ENCODE measurements at regions not wholly inside any gene's neighbourhood (a gene's known extent, or its start where the extent isn't known, plus 50 kb on each side); places are given as distances from the start of the nearest gene placed in this dataset.

- no peaks in the 10 kb centered on the region for H3K36me3 ChIP-seq (ENCODE audit: control insufficient read depth, insufficient read depth, low read length)
- TF ChIP-seq, protein P1, sequence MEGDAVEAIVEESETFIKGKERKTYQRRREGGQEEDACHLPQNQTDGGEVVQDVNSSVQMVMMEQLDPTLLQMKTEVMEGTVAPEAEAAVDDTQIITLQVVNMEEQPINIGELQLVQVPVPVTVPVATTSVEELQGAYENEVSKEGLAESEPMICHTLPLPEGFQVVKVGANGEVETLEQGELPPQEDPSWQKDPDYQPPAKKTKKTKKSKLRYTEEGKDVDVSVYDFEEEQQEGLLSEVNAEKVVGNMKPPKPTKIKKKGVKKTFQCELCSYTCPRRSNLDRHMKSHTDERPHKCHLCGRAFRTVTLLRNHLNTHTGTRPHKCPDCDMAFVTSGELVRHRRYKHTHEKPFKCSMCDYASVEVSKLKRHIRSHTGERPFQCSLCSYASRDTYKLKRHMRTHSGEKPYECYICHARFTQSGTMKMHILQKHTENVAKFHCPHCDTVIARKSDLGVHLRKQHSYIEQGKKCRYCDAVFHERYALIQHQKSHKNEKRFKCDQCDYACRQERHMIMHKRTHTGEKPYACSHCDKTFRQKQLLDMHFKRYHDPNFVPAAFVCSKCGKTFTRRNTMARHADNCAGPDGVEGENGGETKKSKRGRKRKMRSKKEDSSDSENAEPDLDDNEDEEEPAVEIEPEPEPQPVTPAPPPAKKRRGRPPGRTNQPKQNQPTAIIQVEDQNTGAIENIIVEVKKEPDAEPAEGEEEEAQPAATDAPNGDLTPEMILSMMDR (IDR thresholded peaks at IDR 0.05; ENCODE audit: insufficient read depth, low read length, poor library complexity, severe bottlenecking), result no peak
- DNase-seq (ENCODE audit: extremely low read depth, insufficient read length), result no peak
- H3K4me3 ChIP-seq (replicated peaks; ENCODE audit: low read depth, low read length), result no peak overlapping the region
- no peaks in the 10 kb centered on the region for H3K27me3 ChIP-seq (replicated peaks; ENCODE audit: control insufficient read depth, insufficient read depth, low read length)
Measured at GRCh38 chr3:19808834-19809233, 125.2 kb downstream of the EFHB start.

- DNase-seq (ENCODE audit: extremely low read depth, insufficient read length), result no peak
- H3K4me3 ChIP-seq (replicated peaks; ENCODE audit: low read depth, low read length), result no peak overlapping the region
- H3K27me3 ChIP-seq (replicated peaks; ENCODE audit: control insufficient read depth, insufficient read depth, low read length), result no peaks in the 10 kb centered on the region
- H3K36me3 ChIP-seq (ENCODE audit: control insufficient read depth, insufficient read depth, low read length), result no peaks in the 10 kb centered on the region
- TF ChIP-seq, protein P1 (IDR thresholded peaks at IDR 0.05; ENCODE audit: insufficient read depth, low read length, poor library complexity, severe bottlenecking), result no peak
Measured at GRCh38 chr3:19799887-19800286, 134.1 kb downstream of the EFHB start.

GRCh38 chr3:19799115-19799514 lies 134.9 kb downstream of the EFHB start:
- Histone ChIP-seq H3K36me3 (ENCODE audit: control insufficient read depth, insufficient read depth, low read length) (no peaks in the 10 kb centered on the region), H3K4me3 (replicated peaks; ENCODE audit: low read depth, low read length) (no peak overlapping the region), H3K27me3 (replicated peaks; ENCODE audit: control insufficient read depth, insufficient read depth, low read length) (no peaks in the 10 kb centered on the region)
- no peak for DNase-seq (ENCODE audit: extremely low read depth, insufficient read length)
- TF ChIP-seq, protein P1 (IDR thresholded peaks at IDR 0.05; ENCODE audit: insufficient read depth, low read length, poor library complexity, severe bottlenecking), result no peak

GRCh38 chr3:19798324-19798723 lies 135.7 kb downstream of the EFHB start:
- Histone ChIP-seq H3K27me3 (replicated peaks; ENCODE audit: control insufficient read depth, insufficient read depth, low read length) (no peaks in the 10 kb centered on the region), H3K4me3 (replicated peaks; ENCODE audit: low read depth, low read length) (no peak overlapping the region), H3K36me3 (ENCODE audit: control insufficient read depth, insufficient read depth, low read length) (no peaks in the 10 kb centered on the region)
- DNase-seq (ENCODE audit: extremely low read depth, insufficient read length), result no peak
- TF ChIP-seq, protein P1 (IDR thresholded peaks at IDR 0.05; ENCODE audit: insufficient read depth, low read length, poor library complexity, severe bottlenecking), result no peak

DNA sequence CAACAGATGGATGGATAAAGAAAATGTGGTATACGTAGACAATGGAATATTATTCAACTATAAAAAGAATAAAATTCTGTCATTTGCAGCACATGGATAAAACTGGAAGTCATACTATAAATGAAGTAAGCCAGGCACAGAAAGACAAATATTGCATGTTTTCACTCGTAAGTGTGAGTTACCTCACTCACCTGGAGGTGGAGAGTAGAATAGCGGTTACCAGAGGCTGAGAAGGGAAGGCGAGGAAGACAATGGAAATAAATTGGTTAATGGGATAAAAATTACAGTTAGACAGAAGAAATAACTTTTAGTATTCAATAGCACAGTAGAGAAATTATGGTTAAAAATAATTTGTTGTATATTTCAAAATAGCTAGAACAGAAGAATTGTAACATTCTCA lies 141.6 kb downstream of the EFHB start:
- TF ChIP-seq, protein P1 (IDR thresholded peaks at IDR 0.05; ENCODE audit: insufficient read depth, low read length, poor library complexity, severe bottlenecking), result no peak
- DNase-seq (ENCODE audit: extremely low read depth, insufficient read length), result no peak
- Histone ChIP-seq H3K27me3 (replicated peaks; ENCODE audit: control insufficient read depth, insufficient read depth, low read length) (no peaks in the 10 kb centered on the region), H3K36me3 (ENCODE audit: control insufficient read depth, insufficient read depth, low read length) (no peaks in the 10 kb centered on the region), H3K4me3 (replicated peaks; ENCODE audit: low read depth, low read length) (no peak overlapping the region)

DNA sequence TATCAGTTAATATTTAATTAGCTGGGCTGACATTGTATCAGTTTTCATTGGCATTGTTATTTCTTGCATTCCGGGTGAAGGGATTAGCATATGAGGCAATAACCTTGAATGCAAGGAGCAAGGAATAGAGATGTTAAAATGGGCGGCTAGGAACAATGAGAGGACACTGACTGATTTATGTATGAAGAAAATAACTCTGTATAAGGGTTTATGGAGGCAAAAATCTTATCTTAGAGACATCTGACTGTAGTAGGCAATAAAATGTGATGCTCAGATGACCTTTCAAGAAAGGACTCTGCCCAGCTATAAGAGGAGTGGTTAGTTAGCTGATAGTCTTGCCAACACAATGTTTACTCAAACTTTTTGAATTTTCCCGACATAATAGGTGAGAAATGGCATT lies 158.3 kb downstream of the EFHB start:
- no peak for DNase-seq (ENCODE audit: extremely low read depth, insufficient read length)
- TF ChIP-seq, protein P1 (IDR thresholded peaks at IDR 0.05; ENCODE audit: insufficient read depth, low read length, poor library complexity, severe bottlenecking), result no peak
- H3K36me3 ChIP-seq (ENCODE audit: control insufficient read depth, insufficient read depth, low read length), result no peaks in the 10 kb centered on the region
- no peaks in the 10 kb centered on the region for H3K27me3 ChIP-seq (replicated peaks; ENCODE audit: control insufficient read depth, insufficient read depth, low read length)
- no peak overlapping the region for H3K4me3 ChIP-seq (replicated peaks; ENCODE audit: low read depth, low read length)
